ENCODE measurements at regions not wholly inside any gene's neighbourhood (a gene's known extent, or its start where the extent isn't known, plus 50 kb on each side); places are given as distances from the start of the nearest gene placed in this dataset.
A peak's percentile ranks its signal among the peaks of the same experiment; 100 is the strongest.

DNA sequence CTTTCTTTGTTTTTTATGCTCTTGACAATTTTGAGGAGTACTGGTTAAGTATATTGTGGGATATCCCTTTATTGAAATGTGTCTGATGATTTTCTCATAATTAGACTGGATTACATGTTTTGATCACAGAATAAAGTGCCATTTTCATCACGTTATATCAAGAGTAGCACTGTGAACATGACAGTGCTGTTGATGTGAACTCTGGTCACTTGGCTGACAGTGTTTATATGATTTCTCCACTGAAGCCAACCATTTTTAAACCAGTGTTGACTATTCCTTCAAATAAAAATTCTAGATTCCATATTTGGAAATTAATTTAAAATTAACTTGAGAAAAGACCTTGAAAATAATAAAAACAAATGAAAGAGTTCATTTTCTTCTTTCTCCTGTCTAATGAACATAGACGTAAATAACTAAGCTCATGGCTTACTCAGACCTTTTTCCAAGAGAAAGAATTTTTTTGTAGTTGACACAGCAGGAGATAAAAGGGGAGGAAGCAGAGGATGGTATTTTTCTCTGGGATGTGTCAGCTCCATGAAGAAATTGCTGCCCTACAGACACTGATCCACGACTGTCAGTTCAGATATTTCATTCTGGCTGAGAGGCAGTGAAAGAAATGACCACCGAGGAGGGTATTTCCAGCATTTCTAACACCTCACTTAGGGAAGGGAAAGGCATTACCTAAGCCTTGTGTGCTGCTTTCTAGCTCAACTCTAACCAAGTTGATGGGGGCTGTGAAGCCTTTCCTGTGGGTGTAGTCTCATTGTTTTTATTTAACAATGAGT lies 150.9 kb upstream of the ANK2 start:
- no peak overlapping the region for H2AFZ ChIP-seq (ENCODE audit: low read length)
- no peak for DNase-seq
- Mint-ChIP-seq H3K27ac (peak overlapping the region in 1 of 3 experiments; percentile 85; a peak in 4 of 7 replicates), H3K27me3 (ENCODE audit: low read depth) (no peaks in the 10 kb centered on the region), H3K9me3 (no peaks in the 10 kb centered on the region), H3K4me1 (peaks cover 50 to 67% of the 10 kb centered on the region in 2 experiments), H3K36me3 (ENCODE audit: insufficient read depth in 1 of 3, low read depth in 3 of 3) (no peaks in the 10 kb centered on the region; a peak in 2 of 7 replicates), H3K4me3 (no peak overlapping the region)
- H3K9ac ChIP-seq (ENCODE audit: extremely low read depth, insufficient read length, low read length): no peak overlapping the region
- H3K14ac ChIP-seq (ENCODE audit: insufficient read depth, low read length): no peak overlapping the region
- no peak overlapping the region for H2AK5ac ChIP-seq (ENCODE audit: insufficient read length, low read length)
- no peak overlapping the region for H3K4me2 ChIP-seq (ENCODE audit: insufficient read depth, insufficient read length, low read length)
- H3K4ac ChIP-seq (ENCODE audit: low read depth, low read length): no peak overlapping the region
- H4K91ac ChIP-seq (ENCODE audit: insufficient read length, low read depth, low read length): no peak overlapping the region
- H3K27ac ChIP-seq (ENCODE audit: insufficient read length, low read depth, low read length): no peak overlapping the region
- H3K9me3 ChIP-seq (ENCODE audit: control insufficient read depth, low read depth, low read length): no peaks in the 10 kb centered on the region
- no peaks in the 10 kb centered on the region for H3K23me2 ChIP-seq (ENCODE audit: insufficient read length, low read depth, low read length, poor library complexity, severe bottlenecking)
- no peak overlapping the region for H4K8ac ChIP-seq (replicated peaks; ENCODE audit: insufficient read length, low read depth, low read length)
- H3K23ac ChIP-seq (ENCODE audit: insufficient read length, low read depth, low read length): no peak overlapping the region
- H2BK120ac ChIP-seq (ENCODE audit: low read depth, low read length, poor library complexity, severe bottlenecking): no peak overlapping the region
- H2BK20ac ChIP-seq (ENCODE audit: low read depth, low read length, poor library complexity, severe bottlenecking): no peak overlapping the region
- H3K27me3 ChIP-seq (ENCODE audit: insufficient read depth, low read length): no peaks in the 10 kb centered on the region
- TF ChIP-seq, protein P1, sequence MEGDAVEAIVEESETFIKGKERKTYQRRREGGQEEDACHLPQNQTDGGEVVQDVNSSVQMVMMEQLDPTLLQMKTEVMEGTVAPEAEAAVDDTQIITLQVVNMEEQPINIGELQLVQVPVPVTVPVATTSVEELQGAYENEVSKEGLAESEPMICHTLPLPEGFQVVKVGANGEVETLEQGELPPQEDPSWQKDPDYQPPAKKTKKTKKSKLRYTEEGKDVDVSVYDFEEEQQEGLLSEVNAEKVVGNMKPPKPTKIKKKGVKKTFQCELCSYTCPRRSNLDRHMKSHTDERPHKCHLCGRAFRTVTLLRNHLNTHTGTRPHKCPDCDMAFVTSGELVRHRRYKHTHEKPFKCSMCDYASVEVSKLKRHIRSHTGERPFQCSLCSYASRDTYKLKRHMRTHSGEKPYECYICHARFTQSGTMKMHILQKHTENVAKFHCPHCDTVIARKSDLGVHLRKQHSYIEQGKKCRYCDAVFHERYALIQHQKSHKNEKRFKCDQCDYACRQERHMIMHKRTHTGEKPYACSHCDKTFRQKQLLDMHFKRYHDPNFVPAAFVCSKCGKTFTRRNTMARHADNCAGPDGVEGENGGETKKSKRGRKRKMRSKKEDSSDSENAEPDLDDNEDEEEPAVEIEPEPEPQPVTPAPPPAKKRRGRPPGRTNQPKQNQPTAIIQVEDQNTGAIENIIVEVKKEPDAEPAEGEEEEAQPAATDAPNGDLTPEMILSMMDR (conservative IDR thresholded peaks at IDR 0.05): no peak
- H3K18ac ChIP-seq (ENCODE audit: insufficient read length, low read depth, low read length): no peak overlapping the region
- no peak overlapping the region for H2BK5ac ChIP-seq (ENCODE audit: insufficient read length, low read length)
- H4K20me1 ChIP-seq (ENCODE audit: control insufficient read depth, insufficient read depth, insufficient read length): no peaks in the 10 kb centered on the region
- H3K79me2 ChIP-seq (ENCODE audit: insufficient read depth, low read length): 0 out of 2 replicates have a peak, but pooled peaks cover 2% of the 10 kb centered on the region
- H3T11ph ChIP-seq (ENCODE audit: low read length): no peak overlapping the region
- peaks cover 10% of the 10 kb centered on the region; the same call in 1 of the 2 replicates for H3K4me1 ChIP-seq (ENCODE audit: insufficient read depth, low read length)
- no peak overlapping the region for H3K56ac ChIP-seq (ENCODE audit: insufficient read length, low read depth, low read length)
- no peak overlapping the region for H2BK15ac ChIP-seq (ENCODE audit: low read depth, low read length)
- H2BK12ac ChIP-seq (ENCODE audit: insufficient read length, low read depth, low read length): no peak overlapping the region
- no peak overlapping the region for H4K5ac ChIP-seq (ENCODE audit: insufficient read length, low read depth, low read length)
- no peaks in the 10 kb centered on the region for H3K79me1 ChIP-seq (ENCODE audit: insufficient read depth, low read depth, low read length, poor library complexity, severe bottlenecking)
- WGBS (ENCODE audit: extremely low coverage, insufficient read length, low lambda C conversion rate): no CpG with 5 or more reads among the region's 4 CpGs

Data from H9 (cell line).